Tibial nerve (tissue), 3 donors: ENCODE measurements at regions not wholly inside any gene's neighbourhood (a gene's known extent, or its start where the extent isn't known, plus 50 kb on each side); places are given as distances from the start of the nearest gene placed in this dataset.

ENCODE experiments used
- CTCF ChIP-seq, 5 experiments: fragments of 200-600 bp in 3 of 5; fragments of 450-650 bp in 2 of 5; sonication (generic) in 3 of 5; IDR thresholded peaks; one replicate each; pipeline ENCODE4 v1.5.1; 2016 to 2019; ENCODE audit warnings: antibody characterized with exemption in 5 of 5, mild to moderate bottlenecking in 3 of 5, moderate library complexity in 2 of 5
- POLR2A ChIP-seq, 2 donors: fragments of 450-650 bp; IDR thresholded peaks; one replicate each; pipeline ENCODE4 v1.6.1; 2017; ENCODE audit warnings: antibody characterized with exemption in 2 of 2, mild to moderate bottlenecking in 2 of 2, moderate library complexity in 2 of 2

- TF ChIP-seq CTCF (IDR thresholded peaks at IDR 0.05) (no peak), POLR2A (IDR thresholded peaks at IDR 0.05) (no peak)
These were observed 208.6 kb downstream of the CD47 start for GRCh38 chr3:107882261-107882660.
